Tibial nerve (tissue), 4 donors: ENCODE measurements at regions not wholly inside any gene's neighbourhood (a gene's known extent, or its start where the extent isn't known, plus 50 kb on each side); places are given as distances from the start of the nearest gene placed in this dataset.

ENCODE experiments used
- DNase-seq, 2 donors: peaks; one replicate each; pipeline ENCODE4 v3.0.0-alpha.2; 2019; ENCODE audit warnings: low spot score in 2 of 2
- H3K27ac ChIP-seq, 4 donors: fragments of 200-600 bp; sonication (generic) in 3 of 4; one replicate each; pipeline ENCODE4 v1.5.1; 2017 to 2019; ENCODE audit warnings: mild to moderate bottlenecking in 1 of 4
- H3K27me3 ChIP-seq, 2 donors: fragments of 200-600 bp; sonication (generic) in 1 of 2; one replicate each; pipeline versions ENCODE4 v1.5.1 to v1.6.0; 2017 to 2019
- H3K36me3 ChIP-seq, 3 donors: fragments of 200-600 bp; sonication (generic); one replicate each; pipeline ENCODE4 v1.5.1; 2018 to 2019
- H3K4me1 ChIP-seq, 4 donors: fragments of 200-600 bp; sonication (generic) in 3 of 4; one replicate each; pipeline ENCODE4 v1.5.1; 2017 to 2019
- H3K4me3 ChIP-seq, 4 donors: fragments of 200-600 bp; sonication (generic) in 3 of 4; one replicate each; pipeline ENCODE4 v1.5.1; 2017 to 2019; ENCODE audit warnings: mild to moderate bottlenecking in 1 of 4, moderate library complexity in 1 of 4
- H3K9me3 ChIP-seq, 4 donors: fragments of 200-600 bp; sonication (generic) in 3 of 4; one replicate each; pipeline ENCODE4 v1.5.1; 2017 to 2019
- EP300 ChIP-seq, 2 donors: sonication (generic); formaldehyde crosslinking; IDR thresholded peaks; one replicate each; pipeline ENCODE4 v1.6.1; 2017; ENCODE audit warnings: antibody characterized with exemption in 2 of 2, mild to moderate bottlenecking in 1 of 2
- POLR2A ChIP-seq, 2 donors: fragments of 450-650 bp; IDR thresholded peaks; one replicate each; pipeline ENCODE4 v1.6.1; 2017; ENCODE audit warnings: antibody characterized with exemption in 2 of 2, mild to moderate bottlenecking in 2 of 2, moderate library complexity in 2 of 2
- WGBS, 2 donors: methylation state at CpG; one replicate each; pipeline ENCODE4 v1.1.5; 2018; 5-methylcytosine and 5-hydroxymethylcytosine counted together
- TF ChIP-seq, protein P1 (sequence below), 5 experiments: fragments of 200-600 bp in 3 of 5; fragments of 450-650 bp in 2 of 5; sonication (generic) in 3 of 5; IDR thresholded peaks; one replicate each; pipeline ENCODE4 v1.5.1; 2016 to 2019; ENCODE audit warnings: antibody characterized with exemption in 5 of 5, mild to moderate bottlenecking in 3 of 5, moderate library complexity in 2 of 5

DNA sequence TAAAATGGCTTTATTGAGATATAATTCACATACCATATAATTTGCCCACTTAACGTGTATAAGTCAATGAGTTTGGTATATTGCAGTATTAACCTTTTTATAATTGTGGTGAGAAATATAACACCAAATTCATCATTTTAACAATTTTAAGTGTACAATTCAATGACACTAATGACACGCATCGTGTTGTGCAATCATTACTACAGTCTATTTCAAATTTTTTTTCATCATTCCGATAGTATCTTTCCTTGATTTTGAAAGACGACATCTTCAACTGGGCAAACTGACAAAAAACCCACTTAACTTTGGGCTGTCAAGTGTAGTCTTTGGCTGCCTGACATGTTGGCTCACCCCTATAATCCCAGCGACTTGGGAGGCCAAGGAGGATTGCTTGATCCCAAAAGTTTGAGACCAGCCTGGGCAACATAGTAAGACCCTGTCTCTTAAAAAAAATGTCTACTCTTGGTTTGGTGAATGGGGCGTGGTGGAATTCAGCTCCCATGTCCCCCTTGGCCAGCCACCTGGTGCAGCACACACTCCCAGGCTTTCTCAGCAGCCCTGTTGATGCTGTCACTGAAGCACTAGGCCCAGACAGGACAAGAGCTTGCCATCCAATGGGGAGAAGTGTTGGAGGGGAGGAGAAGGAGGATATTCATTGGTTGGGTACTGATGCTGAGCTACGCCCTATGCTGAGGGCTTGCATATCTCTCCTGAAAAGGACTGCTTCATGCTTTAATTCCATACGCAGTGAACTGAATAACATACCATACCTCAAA is 150.5 kb downstream of the CD83 start:
- Histone ChIP-seq H3K4me3 (no peak overlapping the region), H3K9me3 (peaks cover 0 to 24% (median 2%) of the 10 kb centered on the region in 4 donors), H3K27ac (no peak overlapping the region), H3K36me3 (no peaks in the 10 kb centered on the region), H3K4me1 (no peaks in the 10 kb centered on the region), H3K27me3 (no peaks in the 10 kb centered on the region)
- TF ChIP-seq, protein P1, sequence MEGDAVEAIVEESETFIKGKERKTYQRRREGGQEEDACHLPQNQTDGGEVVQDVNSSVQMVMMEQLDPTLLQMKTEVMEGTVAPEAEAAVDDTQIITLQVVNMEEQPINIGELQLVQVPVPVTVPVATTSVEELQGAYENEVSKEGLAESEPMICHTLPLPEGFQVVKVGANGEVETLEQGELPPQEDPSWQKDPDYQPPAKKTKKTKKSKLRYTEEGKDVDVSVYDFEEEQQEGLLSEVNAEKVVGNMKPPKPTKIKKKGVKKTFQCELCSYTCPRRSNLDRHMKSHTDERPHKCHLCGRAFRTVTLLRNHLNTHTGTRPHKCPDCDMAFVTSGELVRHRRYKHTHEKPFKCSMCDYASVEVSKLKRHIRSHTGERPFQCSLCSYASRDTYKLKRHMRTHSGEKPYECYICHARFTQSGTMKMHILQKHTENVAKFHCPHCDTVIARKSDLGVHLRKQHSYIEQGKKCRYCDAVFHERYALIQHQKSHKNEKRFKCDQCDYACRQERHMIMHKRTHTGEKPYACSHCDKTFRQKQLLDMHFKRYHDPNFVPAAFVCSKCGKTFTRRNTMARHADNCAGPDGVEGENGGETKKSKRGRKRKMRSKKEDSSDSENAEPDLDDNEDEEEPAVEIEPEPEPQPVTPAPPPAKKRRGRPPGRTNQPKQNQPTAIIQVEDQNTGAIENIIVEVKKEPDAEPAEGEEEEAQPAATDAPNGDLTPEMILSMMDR (IDR thresholded peaks at IDR 0.05) = no peak
- TF ChIP-seq POLR2A (IDR thresholded peaks at IDR 0.05) (no peak), EP300 (IDR thresholded peaks at IDR 0.05) (no peak)
- WGBS, 2 donors = 92 to 94% methylated on average over 9 of the region's 9 CpGs
- DNase-seq = no peak

DNA sequence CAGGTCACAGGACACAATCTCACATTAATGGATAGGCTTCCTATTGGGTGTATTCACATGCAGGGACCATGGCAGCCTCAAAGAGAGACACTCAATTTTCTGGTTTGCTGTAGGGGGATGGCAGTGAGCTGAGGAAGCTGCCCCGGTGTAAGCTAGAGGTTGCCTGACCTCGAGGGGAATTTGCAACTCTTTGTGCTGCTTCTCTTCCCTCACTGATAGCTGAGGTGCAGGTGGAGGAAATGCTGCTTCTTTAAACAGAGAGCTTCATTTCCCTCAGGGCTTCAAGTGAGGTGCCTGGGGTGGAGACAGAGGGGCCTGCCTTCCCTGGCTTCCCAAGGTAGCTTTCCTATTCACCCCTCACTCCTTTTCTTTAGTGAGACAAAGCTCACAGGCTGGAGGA is 151.9 kb downstream of the CD83 start:
- TF ChIP-seq, protein P1 (IDR thresholded peaks at IDR 0.05) = no peak
- TF ChIP-seq POLR2A (IDR thresholded peaks at IDR 0.05) (no peak), EP300 (IDR thresholded peaks at IDR 0.05) (no peak)
- Histone ChIP-seq H3K27ac (no peak overlapping the region), H3K36me3 (no peaks in the 10 kb centered on the region), H3K4me1 (no peaks in the 10 kb centered on the region), H3K27me3 (no peaks in the 10 kb centered on the region), H3K4me3 (no peak overlapping the region), H3K9me3 (peaks cover 0 to 13% (median under 1%) of the 10 kb centered on the region in 4 donors)
- WGBS, 2 donors = 54 to 72% methylated on average over 2 of the region's 2 CpGs
- no peak for DNase-seq

DNA sequence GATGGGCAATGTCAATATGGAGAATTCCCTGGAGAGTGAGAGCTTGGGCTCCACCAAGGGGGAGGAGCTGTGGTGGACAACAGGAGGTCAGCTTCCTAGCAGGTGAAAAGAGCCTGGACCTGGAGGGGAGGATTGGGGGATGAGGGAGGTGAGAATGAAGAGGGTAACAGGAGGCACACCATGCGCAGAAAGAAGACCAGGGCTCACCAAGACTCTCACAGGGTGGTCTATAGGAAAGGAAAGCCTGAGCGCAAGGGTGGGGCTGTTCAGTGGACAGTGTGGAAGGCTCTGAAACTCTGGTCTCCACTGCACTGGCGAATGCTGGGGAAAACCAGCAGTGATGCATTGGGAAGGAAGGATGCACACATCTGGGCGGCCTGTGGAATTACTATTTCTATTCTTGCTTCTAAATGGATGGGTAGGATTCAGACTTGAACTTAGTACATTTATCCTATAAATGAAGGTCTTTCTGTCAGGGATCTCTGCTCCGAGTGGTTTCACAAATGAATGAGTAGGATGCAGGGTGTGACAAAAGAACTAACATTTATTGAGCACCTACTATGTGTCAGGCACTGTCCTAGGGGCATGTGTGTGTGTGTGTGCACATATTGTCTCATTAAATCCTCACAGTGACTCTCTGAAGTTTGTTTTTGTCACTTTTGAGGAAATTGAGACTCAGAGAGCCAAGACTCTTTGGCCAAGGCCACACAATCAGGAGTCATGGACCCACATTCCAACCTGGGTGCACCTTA is 152.7 kb downstream of the CD83 start:
- H3K27ac ChIP-seq = no peak overlapping the region
- no peak overlapping the region for H3K4me3 ChIP-seq
- no peaks in the 10 kb centered on the region for H3K36me3 ChIP-seq
- H3K9me3 ChIP-seq = peaks cover 0 to 7% (median 0%) of the 10 kb centered on the region in 4 donors
- 91 to 95% methylated on average over 5 of the region's 5 CpGs for whole genome bisulfite sequencing, 2 donors
- H3K27me3 ChIP-seq = no peaks in the 10 kb centered on the region
- DNase-seq = no peak
- TF ChIP-seq, protein P1 (IDR thresholded peaks at IDR 0.05) = no peak
- H3K4me1 ChIP-seq = peaks cover 0 to 4% (median 2%) of the 10 kb centered on the region in 4 donors

DNA sequence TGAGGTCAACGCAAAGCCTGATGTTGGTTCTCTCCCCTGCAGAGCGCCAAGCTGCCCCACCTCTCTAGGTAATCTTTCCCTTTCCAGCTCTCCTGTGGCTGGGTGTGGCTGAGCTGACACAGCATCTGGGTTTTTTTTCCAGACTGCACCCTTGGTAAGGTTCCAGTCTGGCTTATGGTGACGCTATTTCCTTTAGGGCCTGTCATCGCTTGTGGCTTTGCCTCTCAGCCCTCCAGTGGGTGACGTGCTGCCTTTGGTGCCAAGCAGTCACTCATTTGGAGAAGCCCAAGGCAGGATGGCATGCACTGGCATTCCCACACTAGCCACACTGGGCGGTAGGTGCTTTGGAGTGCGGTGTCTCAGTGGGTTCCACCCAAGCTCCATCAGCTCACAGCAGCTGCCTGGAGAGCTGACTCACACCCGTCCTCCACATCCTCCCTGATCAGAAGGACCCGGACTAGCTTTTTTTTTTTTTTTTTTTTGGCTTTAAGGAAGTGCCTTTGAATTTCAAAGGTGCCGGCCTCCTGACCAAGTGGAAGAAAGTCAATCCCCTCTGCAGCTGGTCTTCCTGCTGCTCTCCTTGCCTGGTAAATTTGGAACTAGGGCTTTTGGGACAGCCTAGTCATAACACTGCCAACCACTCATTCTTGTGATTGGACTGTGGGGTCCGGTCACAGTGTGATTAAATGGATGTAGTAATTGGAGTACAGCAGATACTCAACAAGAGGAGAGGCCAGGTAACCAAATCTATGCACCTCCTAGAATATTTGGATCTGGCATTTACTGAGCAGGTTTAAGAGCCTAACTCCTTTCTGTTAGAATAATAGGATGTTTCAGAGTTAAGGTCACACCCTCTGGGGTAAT is 153.6 kb downstream of the CD83 start:
- no peak overlapping the region for H3K27ac ChIP-seq
- no peaks in the 10 kb centered on the region for H3K27me3 ChIP-seq
- H3K4me1 ChIP-seq = peaks cover 0 to 12% (median 6%) of the 10 kb centered on the region in 4 donors
- WGBS, 2 donors = 66 to 80% methylated on average over 11 of the region's 11 CpGs
- TF ChIP-seq, protein P1 (IDR thresholded peaks at IDR 0.05) = no peak
- TF ChIP-seq EP300 (IDR thresholded peaks at IDR 0.05) = no peak
- TF ChIP-seq POLR2A (IDR thresholded peaks at IDR 0.05) = no peak
- no peak overlapping the region for H3K4me3 ChIP-seq
- DNase-seq = no peak
- H3K36me3 ChIP-seq = no peaks in the 10 kb centered on the region
- H3K9me3 ChIP-seq = peaks cover 0 to 7% (median 0%) of the 10 kb centered on the region in 4 donors
